ENCODE measurements at regions not wholly inside any gene's neighbourhood (a gene's known extent, or its start where the extent isn't known, plus 50 kb on each side); places are given as distances from the start of the nearest gene placed in this dataset.

DNA sequence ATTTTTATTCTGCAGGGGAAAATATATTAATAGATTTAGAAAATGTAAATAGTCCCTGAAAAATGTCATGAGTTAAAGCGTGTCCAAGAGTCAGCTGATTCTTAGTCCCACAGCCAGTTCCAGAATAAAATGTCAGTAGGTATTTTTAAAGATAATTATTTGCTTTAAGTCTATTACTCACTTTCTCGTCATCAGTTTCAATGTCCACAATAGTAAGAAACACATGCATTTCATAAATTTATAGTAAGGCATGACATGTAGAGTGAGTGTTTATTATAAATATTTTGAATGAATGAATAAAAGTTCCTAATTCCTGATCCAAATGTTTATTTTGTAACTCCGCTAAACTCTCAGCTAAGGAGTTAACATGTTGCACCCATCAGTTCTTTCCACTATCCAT is 1044.0 kb upstream of the PIK3C3 start (continued):
- TF ChIP-seq, protein P1, sequence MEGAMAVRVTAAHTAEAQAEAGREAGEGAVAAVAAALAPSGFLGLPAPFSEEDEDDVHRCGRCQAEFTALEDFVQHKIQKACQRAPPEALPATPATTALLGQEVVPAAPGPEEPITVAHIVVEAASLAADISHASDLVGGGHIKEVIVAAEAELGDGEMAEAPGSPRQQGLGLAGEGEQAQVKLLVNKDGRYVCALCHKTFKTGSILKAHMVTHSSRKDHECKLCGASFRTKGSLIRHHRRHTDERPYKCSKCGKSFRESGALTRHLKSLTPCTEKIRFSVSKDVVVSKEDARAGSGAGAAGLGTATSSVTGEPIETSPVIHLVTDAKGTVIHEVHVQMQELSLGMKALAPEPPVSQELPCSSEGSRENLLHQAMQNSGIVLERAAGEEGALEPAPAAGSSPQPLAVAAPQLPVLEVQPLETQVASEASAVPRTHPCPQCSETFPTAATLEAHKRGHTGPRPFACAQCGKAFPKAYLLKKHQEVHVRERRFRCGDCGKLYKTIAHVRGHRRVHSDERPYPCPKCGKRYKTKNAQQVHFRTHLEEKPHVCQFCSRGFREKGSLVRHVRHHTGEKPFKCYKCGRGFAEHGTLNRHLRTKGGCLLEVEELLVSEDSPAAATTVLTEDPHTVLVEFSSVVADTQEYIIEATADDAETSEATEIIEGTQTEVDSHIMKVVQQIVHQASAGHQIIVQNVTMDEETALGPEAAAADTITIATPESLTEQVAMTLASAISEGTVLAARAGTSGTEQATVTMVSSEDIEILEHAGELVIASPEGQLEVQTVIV (IDR thresholded peaks at IDR 0.05; ENCODE audit: borderline replicate concordance, partially characterized antibody), result no peak
- TF ChIP-seq SP1 (IDR thresholded peaks at IDR 0.05; ENCODE audit: low read depth, low read length) (no peak), CREM (IDR thresholded peaks at IDR 0.05; ENCODE audit: low read depth) (no peak), MTA3 (IDR thresholded peaks at IDR 0.05; ENCODE audit: borderline replicate concordance, low read length) (no peak), CHD2 (IDR thresholded peaks at IDR 0.05; ENCODE audit: borderline replicate concordance, low read depth, low read length) (no peak), TAF1 (IDR thresholded peaks at IDR 0.05; ENCODE audit: borderline replicate concordance, low read depth, low read length) (no peak)

DNA sequence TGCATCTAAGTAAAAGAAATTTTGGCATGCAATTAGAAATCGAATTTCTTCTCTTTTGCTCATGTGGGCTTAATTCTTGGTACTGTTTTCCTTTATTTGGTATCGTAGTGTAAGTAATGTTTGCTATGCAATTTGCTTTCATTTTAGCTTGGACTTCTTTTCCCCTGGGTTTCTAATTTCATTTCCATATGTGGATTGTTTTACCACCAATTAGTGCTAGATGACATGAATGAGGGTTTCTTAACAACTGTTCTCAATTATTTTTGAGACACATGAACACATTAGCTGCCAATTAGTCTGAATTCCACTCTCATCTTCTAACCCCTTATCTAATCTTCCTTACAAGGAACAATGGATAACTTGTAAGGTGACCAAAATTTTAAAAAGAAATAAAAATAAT is 1047.2 kb upstream of the PIK3C3 start:
- FAIRE-seq, result no peak
- WGBS (ENCODE audit: insufficient coverage, insufficient replicate concordance, low lambda C conversion rate, missing lambda C conversion rate), result 0% methylated on average over 2 of the region's 2 CpGs

More for the DNA sequence above, 1047.2 kb upstream of the PIK3C3 start:
- POLR2A ChIA-PET, result no interaction called here
- Histone ChIP-seq H3K4me3 (no peak overlapping the region), H3K27ac (ENCODE audit: control insufficient read depth, insufficient read depth) (no peak overlapping the region), H3K9ac (ENCODE audit: control insufficient read depth, insufficient read depth, low read length) (no peak overlapping the region), H4K20me1 (ENCODE audit: control insufficient read depth, insufficient read depth) (no peaks in the 10 kb centered on the region), H3K4me2 (ENCODE audit: control insufficient read depth, insufficient read depth) (no peak overlapping the region), H3K79me2 (ENCODE audit: control insufficient read depth, insufficient read depth, low read length) (no peaks in the 10 kb centered on the region), H3K4me1 (ENCODE audit: control insufficient read depth, insufficient read depth, low read length) (no peaks in the 10 kb centered on the region), H3K36me3 (ENCODE audit: control insufficient read depth in 2 of 2, insufficient read depth in 2 of 2, low read length in 1 of 2) (no peaks in the 10 kb centered on the region), H2AFZ (ENCODE audit: control insufficient read depth, low read depth, low read length) (no peak overlapping the region), H3K9me3 (replicated peaks; ENCODE audit: control insufficient read depth, insufficient read depth, low read length) (no peaks in the 10 kb centered on the region), H3K27me3 (replicated peaks in 1 of 2; ENCODE audit: control insufficient read depth in 2 of 2, insufficient read depth in 2 of 2, low read length in 1 of 2) (no peaks in the 10 kb centered on the region)
- in situ Hi-C loops (cut with MboI) (no loop called here), intact Hi-C loops (cut with micrococcal nuclease; ENCODE audit: unreplicated experiment) (no loop called here)
- CTCF ChIA-PET, result interaction anchor here (1.1 kb wide), 1 partner anchor 24 kb away, joined by 3 read pairs; no protein-coding TSS in a partner anchor
- TF ChIP-seq MTA2 (IDR thresholded peaks at IDR 0.05; ENCODE audit: low read depth), result peak; percentile 89
- TF ChIP-seq CBX3 (IDR thresholded peaks at IDR 0.05; ENCODE audit: borderline replicate concordance, low read depth), result no peak
- SMC1A ChIA-PET (ENCODE audit: uncharacterized antibody, unreplicated experiment), result no interaction called here
- RAD21 ChIA-PET (ENCODE audit: unreplicated experiment), result no interaction called here
- ATAC-seq, result no peak
- BruUV-seq (replicated peaks), result no TSS peak
- DNase-seq (ENCODE audit: low read depth, low spot score), result no peak

Data from GM12878 (cell line).